HG03342 (cell line): ENCODE measurements at regions not wholly inside any gene's neighbourhood (a gene's known extent, or its start where the extent isn't known, plus 50 kb on each side); places are given as distances from the start of the nearest gene placed in this dataset.
"Not testable (repeated sequence)": the region's sequence is repeated elsewhere in the genome, so short reads cannot be mapped to it uniquely, and the experiment has no call there.

ENCODE experiments used
- ATAC-seq: cut with Tn5 transposase; IDR thresholded peaks from one replicate; pipeline ENCODE4 v1.9.1; 2021; ENCODE audit warnings: mild to moderate bottlenecking, moderate library complexity; ENCODE audit not compliant: unreplicated experiment

GRCh38 chr3:118801899-118802298, 232.7 kb downstream of the IGSF11 start:
- ATAC-seq, result no peak

- ATAC-seq, result no peak
Measured at GRCh38 chr3:118802325-118803095, 232.1 kb downstream of the IGSF11 start.

GRCh38 chr3:118803096-118803476, 231.6 kb downstream of the IGSF11 start:
- no peak for ATAC-seq

- no peak for ATAC-seq
Measured at GRCh38 chr3:118805007-118805406, 229.6 kb downstream of the IGSF11 start.

- ATAC-seq, result no peak
Measured at GRCh38 chr3:118806423-118806822, 228.2 kb downstream of the IGSF11 start.

- ATAC-seq, result not testable (repeated sequence)
Measured at GRCh38 chr3:118807349-118807748, 227.3 kb downstream of the IGSF11 start.

GRCh38 chr3:118808723-118809122, 225.9 kb downstream of the IGSF11 start:
- ATAC-seq, result no peak

- peak; percentile 39 for ATAC-seq
Measured at GRCh38 chr3:118809696-118810498, 224.7 kb downstream of the IGSF11 start.

GRCh38 chr3:118810499-118811035, 224.1 kb downstream of the IGSF11 start:
- peak; percentile 46 for ATAC-seq

GRCh38 chr3:118811236-118811732, 223.4 kb downstream of the IGSF11 start:
- ATAC-seq, result no peak

- no peak for ATAC-seq
Measured at GRCh38 chr3:118813472-118813871, 221.2 kb downstream of the IGSF11 start.

- ATAC-seq, result peak; percentile 86
Measured at GRCh38 chr3:118817748-118818165, 216.9 kb downstream of the IGSF11 start.

- no peak for ATAC-seq
Measured at GRCh38 chr3:118818386-118818785, 216.3 kb downstream of the IGSF11 start.

GRCh38 chr3:118823626-118824025, 211.0 kb downstream of the IGSF11 start:
- ATAC-seq, result no peak

GRCh38 chr3:118827446-118827845, 207.2 kb downstream of the IGSF11 start:
- no peak for ATAC-seq

- ATAC-seq, result no peak
Measured at GRCh38 chr3:118828351-118828750, 206.3 kb downstream of the IGSF11 start.

- no peak for ATAC-seq
Measured at GRCh38 chr3:118833075-118833474, 201.6 kb downstream of the IGSF11 start.

GRCh38 chr3:118838871-118839270, 195.8 kb downstream of the IGSF11 start:
- no peak for ATAC-seq

GRCh38 chr3:118842147-118842863, 192.3 kb downstream of the IGSF11 start:
- ATAC-seq, result no peak

- no peak for ATAC-seq
Measured at GRCh38 chr3:118846176-118846575, 188.5 kb downstream of the IGSF11 start.
